ENCODE measurements at regions not wholly inside any gene's neighbourhood (a gene's known extent, or its start where the extent isn't known, plus 50 kb on each side); places are given as distances from the start of the nearest gene placed in this dataset.

- H3K27me3 ChIP-seq (ENCODE audit: control insufficient read depth in 2 of 2, insufficient read depth in 2 of 2, low read length in 2 of 2): no peaks in the 10 kb centered on the region
- CTCF ChIA-PET (ENCODE audit: low intra/inter-chr PET ratio): no interaction called here
- H4K20me1 ChIP-seq (replicated peaks; ENCODE audit: control insufficient read depth, insufficient read depth, low read length): no peaks in the 10 kb centered on the region
- no peaks in the 10 kb centered on the region for H3K9me3 ChIP-seq (replicated peaks; ENCODE audit: control insufficient read depth, insufficient read depth, low read depth, low read length)
- DNase-seq (ENCODE audit: extremely low read depth in 1 of 4, low spot score in 3 of 4): no peak
- no peaks in the 10 kb centered on the region for H3K36me3 ChIP-seq (ENCODE audit: control insufficient read depth, insufficient read depth, low read length)
- no peaks in the 10 kb centered on the region for H3K79me2 ChIP-seq (ENCODE audit: control insufficient read depth, insufficient read depth, low read length)
- no peak overlapping the region for H3K4me2 ChIP-seq (ENCODE audit: insufficient read depth, low read length)
- in situ Hi-C loops (cut with MboI) (no loop called here), intact Hi-C loops (cut with micrococcal nuclease) (no loop called here)
- no TSS peak for BruUV-seq (replicated peaks)
- no peak for ATAC-seq
- no peaks in the 10 kb centered on the region for H3K4me1 ChIP-seq (replicated peaks in 1 of 2; ENCODE audit: control insufficient read depth in 2 of 2, insufficient read depth in 2 of 2, low read length in 2 of 2)
- H3K27ac ChIP-seq (ENCODE audit: extremely low read depth, low read depth, low read length): no peak overlapping the region
- no peaks in the 10 kb centered on the region for H3K9me1 ChIP-seq (ENCODE audit: control insufficient read depth, insufficient read depth, low read length)
- FAIRE-seq: no peak
- POLR2A ChIA-PET: no interaction called here
- no peak overlapping the region for H3K9ac ChIP-seq (ENCODE audit: insufficient read depth in 1 of 2, low read depth in 2 of 2, low read length in 2 of 2)
- WGBS (ENCODE audit: insufficient coverage, low coverage, missing lambda C conversion rate): 0% methylated on average over 1 of the region's 1 CpG
- H3K4me3 ChIP-seq: no peak overlapping the region
- H2AFZ ChIP-seq (ENCODE audit: low read depth, low read length): no peak overlapping the region
- no peak for TF ChIP-seq REST (IDR thresholded peaks at IDR 0.05; ENCODE audit: borderline replicate concordance)
- no peak for TF ChIP-seq REST (CRISPR knock-in tag; IDR thresholded peaks at IDR 0.05; ENCODE audit: low read depth)
- no peak for TF ChIP-seq TOE1 (IDR thresholded peaks at IDR 0.05; ENCODE audit: borderline replicate concordance)
- no peak for TF ChIP-seq TOE1 (CRISPR knock-in tag; IDR thresholded peaks at IDR 0.05; ENCODE audit: borderline replicate concordance, low read depth)
- no peak for TF ChIP-seq PBX2 (CRISPR knock-in tag; IDR thresholded peaks at IDR 0.05; ENCODE audit: low read depth)
- no peak for TF ChIP-seq PBX2 (tag; conservative IDR thresholded peaks at IDR 0.05; ENCODE audit: low read depth)
- TF ChIP-seq ZNF239 (CRISPR knock-in tag; IDR thresholded peaks at IDR 0.05): no peak
- no peak for TF ChIP-seq HCFC1 (IDR thresholded peaks at IDR 0.05; ENCODE audit: low read depth, low read length)
Observed at GRCh38 chr3:111302063-111302462, 230.4 kb downstream of the NECTIN3 start.
